NCI-H2081 (cell line): ENCODE measurements at regions not wholly inside any gene's neighbourhood (a gene's known extent, or its start where the extent isn't known, plus 50 kb on each side); places are given as distances from the start of the nearest gene placed in this dataset.

Experiments
- DNase-seq, 2 experiments: peaks; one replicate each; lab custom pipeline; 2025; lab: John Stamatoyannopoulos, UW

GRCh38 chr7:16318989-16319915, 102.1 kb downstream of the CRPPA start:
- no peak for DNase-seq

DNA sequence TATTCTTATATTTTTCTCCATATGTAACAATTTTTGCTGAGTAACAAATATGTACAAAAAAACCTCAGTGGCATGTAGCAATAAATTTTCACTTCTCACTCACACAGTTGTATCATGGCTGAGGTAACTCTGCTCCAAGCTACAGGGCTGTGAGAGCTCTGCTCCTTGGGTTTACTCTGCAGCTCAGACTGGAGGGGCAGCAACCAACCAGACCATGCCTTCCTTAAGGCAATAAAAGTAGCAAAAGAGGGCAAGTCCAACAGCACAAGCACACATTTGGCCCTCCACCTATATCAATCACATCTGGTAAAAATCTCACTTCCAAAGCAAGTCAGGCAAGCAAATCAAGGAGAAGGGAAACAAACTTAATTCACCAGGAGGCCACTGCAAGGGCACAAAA, 102.9 kb downstream of the CRPPA start:
- DNase-seq = no peak

- no peak for DNase-seq
Observed at GRCh38 chr7:16317406-16317805, 103.9 kb downstream of the CRPPA start.

DNA sequence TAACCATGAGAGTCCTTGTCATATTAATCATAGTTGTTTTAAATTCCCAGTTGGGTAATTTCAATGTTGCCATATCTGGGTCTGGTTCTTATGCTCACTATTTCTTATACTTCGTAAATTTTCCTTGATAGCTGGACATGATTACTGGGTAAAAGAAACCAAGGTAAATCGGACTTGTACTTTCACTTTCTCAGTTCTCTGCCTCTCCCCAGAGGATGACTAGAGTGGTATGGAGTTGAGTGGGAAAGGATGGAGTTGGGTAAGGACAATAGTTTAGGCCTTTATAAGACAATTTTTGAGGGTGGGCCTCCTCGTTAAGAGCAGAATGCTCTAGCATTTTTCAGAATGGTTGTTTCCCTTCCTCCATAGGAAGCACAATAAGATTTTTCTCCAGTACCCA, 106.1 kb downstream of the CRPPA start:
- DNase-seq = no peak

- DNase-seq = no peak
Observed at GRCh38 chr7:16309129-16309528, 112.2 kb downstream of the CRPPA start.

- no peak for DNase-seq
Observed at GRCh38 chr7:16301291-16301690, 120.0 kb downstream of the CRPPA start.

DNA sequence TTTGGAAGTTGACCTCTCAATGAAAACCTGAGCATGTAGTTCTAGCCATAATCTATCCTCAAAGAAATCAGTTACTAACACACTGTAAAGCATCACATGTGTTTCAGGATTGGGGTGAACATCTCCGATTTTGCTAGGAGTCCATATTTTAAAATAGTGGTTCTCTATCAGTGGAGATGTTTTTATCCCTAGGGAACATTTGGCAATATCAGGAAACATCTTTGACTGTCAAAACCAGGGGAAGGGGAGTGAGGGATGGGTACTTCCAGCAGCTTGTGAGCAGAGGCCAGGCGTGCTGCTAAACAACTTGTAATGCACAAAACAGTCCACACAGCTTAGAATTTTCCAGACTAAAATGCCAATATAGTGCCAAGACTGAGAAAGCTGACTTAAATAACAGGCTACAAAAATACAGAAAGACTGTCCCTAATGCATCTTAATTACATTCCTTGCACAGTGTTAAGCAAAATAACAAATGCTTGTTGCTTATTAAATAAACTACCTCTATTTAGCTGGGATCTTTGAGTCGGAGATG, 120.9 kb downstream of the CRPPA start:
- DNase-seq = no peak

DNA sequence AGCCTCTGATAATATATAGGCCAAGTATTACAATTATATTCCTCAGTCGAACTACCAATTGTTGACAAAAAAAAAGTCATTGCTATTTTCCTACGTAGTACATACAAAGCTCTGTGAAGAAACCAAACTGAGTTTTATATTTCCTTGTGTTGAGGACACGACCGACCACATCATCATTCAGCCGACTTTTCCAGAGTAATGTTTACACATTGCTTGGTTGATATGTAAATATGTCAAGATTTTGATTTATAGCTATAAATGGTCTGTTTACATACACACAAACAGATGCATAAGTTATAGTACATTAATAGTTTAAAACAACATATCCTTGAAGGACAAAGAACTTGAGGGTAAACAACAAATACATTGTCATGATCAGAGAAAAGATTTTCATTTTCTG, 121.5 kb downstream of the CRPPA start:
- no peak for DNase-seq

GRCh38 chr7:16298221-16298620, 123.1 kb downstream of the CRPPA start:
- DNase-seq = no peak

- DNase-seq = no peak
Observed at GRCh38 chr7:16295558-16295957, 125.8 kb downstream of the CRPPA start.

DNA sequence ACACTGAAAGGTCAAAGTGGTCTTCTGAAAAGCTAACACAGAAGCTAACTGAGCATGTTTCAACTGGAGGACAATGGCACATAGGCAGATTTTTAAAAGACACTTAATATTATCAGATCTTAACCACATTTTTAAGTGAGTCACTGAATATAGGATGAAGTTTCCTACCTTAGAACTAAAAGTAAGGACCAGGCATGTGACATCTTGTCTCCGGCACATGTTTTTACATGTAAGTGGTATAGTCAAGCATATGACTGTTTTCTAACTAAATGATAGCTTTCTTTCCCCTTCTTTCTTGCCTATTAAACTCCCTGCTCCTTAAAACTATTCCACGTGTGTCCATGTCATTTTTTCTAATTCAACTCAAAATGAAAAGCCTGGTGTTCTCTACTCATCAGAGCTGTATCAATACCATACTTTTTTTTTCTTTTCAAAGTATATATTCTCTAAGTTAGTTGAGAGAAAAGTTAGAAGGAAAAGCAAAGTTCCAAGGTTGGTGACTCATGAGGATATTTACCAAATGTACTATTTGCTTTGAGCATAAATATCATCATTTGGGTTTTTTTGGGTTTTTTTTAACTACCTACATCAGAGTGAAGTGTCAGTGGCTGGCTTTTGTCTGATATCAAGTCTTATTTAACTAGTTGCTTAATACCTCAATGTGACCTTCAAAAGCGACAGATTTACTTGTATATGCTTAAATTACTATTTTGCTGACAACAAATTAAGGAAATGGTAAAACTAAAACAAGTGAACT, 127.5 kb downstream of the CRPPA start:
- DNase-seq = no peak

- DNase-seq = no peak
Observed at GRCh38 chr7:16284581-16284980, 136.8 kb downstream of the CRPPA start.

DNA sequence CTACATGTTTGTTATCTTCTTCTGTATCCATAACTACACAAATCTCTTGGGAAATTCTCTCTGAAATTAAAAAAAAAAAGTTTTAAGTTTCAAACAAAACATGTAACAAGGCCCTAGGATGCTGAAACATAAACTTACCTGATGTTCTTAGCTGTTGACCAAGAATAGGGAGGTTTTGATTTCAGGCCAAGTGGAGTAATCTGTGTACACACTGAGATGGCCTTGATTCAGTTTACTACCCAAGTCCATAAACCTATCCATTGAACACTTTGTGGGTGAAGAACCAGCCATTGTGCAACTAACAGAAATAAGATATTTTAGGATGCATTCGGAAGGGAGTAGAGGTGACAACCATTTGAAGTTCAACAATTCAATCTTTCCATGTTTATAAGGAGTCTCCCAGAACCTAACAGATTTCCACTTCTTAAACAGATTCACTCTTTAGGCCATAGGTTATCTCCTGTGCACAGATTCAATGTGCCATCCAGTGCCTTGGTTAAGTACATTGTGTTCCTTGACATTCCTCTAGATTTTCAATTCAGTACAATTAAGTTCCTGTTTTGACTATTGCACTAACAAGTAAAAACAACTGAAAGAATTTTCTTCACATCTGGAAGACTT, 143.1 kb downstream of the CRPPA start:
- DNase-seq = no peak

- no peak for DNase-seq
Observed at GRCh38 chr7:16271990-16272665, 149.2 kb downstream of the CRPPA start.

DNA sequence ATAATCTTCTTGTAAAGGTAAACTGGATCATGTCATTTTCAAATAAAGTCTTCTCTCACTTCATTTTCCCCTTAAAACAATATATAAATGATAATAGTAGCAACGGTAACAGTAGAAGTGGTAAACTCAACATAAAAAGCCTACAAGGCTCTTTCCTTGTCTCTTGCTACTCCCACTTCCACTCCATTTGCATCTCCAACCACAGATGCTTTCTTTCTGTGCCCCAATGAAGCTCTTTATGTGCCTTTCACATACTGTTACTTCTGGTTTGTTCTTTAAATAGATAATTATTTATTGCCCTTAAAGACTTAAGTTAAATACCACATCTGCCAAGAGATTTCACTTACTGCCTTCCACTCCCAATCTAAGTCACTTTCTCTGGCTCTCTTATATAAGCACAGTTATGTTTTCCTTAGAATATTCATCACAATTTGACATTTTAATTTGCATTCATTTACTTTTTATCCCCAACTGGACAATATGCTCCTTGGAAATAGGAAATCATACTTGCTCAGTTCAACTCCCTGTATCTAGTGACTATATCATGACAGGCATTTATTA, 149.9 kb downstream of the CRPPA start:
- DNase-seq = no peak

GRCh38 chr7:16270844-16271243, 150.5 kb downstream of the CRPPA start:
- no peak for DNase-seq

DNA sequence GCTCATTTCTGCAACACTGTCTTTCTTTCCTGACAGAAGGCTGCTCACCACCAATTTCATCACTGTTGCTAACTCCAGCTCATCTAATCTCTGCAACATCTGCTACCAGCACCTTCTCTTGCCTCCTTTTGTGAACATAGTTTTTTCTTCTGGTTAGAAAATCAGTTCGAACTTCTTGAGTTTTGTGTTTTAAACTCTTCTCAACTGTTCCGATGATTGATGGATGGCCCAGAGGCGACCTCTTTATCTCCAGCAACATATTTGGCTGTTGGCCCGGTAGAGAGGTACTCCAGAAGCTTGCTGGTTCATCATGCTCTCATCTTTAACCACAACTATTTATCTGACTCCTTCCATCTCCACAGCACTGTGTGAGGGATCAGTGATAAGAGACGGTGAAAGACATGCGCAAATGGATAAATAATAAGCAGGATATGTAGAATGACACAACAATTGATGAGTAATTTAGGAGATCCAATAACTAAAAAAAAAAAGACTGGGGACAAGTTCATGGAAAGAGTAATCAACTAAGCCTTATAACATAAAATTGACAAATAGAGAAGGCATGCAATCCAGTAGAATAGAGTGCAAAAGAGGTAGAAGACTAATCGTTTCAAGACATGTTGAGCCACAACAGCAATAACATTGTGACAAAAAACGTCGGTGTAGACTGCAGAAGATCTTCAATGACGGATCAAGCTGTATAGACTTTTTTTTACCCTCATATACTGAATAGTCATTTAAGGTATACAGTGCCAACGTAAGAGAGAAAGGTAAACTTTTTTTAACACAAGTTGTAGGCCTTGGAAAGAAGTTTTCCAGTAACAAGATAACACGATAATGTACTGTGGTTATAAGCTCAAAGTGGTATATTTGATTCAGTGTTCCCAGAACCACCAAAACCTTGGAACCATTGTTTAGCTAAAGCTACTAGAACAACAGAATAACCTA, 152.2 kb downstream of the CRPPA start:
- DNase-seq = no peak

- DNase-seq = no peak
Observed at GRCh38 chr7:16267953-16268820, 153.2 kb downstream of the CRPPA start.

DNA sequence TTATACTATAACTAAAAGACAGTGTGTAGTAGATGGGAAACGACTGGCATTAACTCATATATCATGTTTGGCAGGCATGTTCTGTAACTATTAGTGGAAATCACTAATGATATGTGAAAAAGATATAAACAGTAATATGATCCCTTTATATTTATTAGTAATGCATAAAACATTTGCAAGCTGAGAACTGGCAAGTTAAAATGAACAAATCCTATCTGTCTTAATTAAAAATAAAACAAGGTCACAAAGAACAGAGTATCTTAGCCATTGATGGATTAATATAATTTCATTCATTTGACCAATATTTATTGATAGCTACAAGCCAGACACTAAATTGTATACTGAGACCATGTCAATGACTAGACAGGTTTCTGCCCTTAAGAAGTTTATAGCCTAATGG, 154.5 kb downstream of the CRPPA start:
- no peak for DNase-seq
